Dermis microvascular lymphatic vessel endothelial cell (primary cell): ENCODE measurements at regions not wholly inside any gene's neighbourhood (a gene's known extent, or its start where the extent isn't known, plus 50 kb on each side); places are given as distances from the start of the nearest gene placed in this dataset.

Source experiments
- DNase-seq, 2 donors: peaks; one replicate each; pipeline versions ENCODE4 v3.0.0 to v3.0.0-alpha.2; 2010; ENCODE audit warnings: low read depth in 2 of 2

DNA sequence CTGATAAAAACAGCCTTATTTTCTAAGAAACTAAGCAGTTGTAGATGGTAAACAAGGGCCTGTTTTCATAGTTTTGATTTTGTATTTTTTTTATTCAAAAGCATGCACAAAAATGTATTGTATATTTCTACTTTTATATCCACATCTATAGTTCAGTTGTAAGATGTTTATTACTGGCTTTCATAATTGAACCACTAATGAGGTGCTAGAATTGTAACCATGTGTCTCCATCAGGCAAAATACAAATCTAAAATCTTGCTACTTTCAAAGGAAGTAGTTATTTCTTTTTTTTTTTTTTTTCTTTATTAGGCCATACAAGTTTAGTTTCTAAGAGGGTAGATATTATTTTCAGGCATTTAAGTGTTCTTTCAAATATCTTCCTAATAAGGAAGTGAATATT is 1755.0 kb downstream of the MAT2B start:
- DNase-seq: no peak

GRCh38 chr5:165263536-165263935 is 1758.1 kb downstream of the MAT2B start:
- DNase-seq: no peak

DNA sequence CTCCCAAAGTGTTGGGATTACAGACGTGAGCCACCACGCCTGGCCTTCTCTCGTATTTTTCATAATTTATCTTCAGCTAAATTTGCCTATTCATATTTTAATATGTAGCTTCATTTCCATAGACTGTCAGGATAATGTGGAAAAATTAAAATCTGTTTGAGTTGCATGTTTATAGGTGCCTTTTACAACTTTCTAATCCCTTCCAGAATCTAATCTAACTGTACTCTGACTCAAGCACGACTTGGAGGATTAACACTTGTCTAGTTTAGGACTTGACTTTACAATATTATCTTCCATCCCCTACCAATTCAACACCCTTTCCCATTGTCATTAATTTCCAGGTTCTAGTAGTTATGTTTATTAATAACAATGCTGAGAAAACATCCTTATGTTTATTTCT is 1761.5 kb downstream of the MAT2B start:
- DNase-seq: no peak

- DNase-seq: no peak
These were observed 1767.0 kb downstream of the MAT2B start for GRCh38 chr5:165272436-165272835.

GRCh38 chr5:165277661-165278060 is 1772.2 kb downstream of the MAT2B start:
- DNase-seq: no peak

GRCh38 chr5:165282491-165282890 is 1777.1 kb downstream of the MAT2B start:
- no peak for DNase-seq

GRCh38 chr5:165286692-165287091 is 1781.3 kb downstream of the MAT2B start:
- no peak for DNase-seq

DNA sequence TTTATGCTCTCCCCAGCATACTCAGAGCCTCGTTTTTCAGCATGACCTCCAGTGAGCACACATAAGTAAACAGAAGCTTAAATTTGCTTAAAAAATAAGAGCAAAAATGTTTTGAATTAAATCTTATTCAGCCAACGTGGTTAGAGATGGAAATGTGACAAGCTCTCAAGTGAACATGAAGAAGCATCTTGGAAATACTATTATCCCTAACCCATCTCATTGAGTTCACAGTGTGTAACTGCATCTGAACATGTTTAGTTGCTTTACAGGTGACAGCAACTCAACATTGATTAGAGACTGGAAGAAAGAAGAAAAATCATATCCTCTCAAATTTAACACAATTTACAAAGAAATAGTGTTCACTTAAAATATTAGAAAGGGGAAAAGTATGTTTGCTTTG is 1785.1 kb downstream of the MAT2B start:
- DNase-seq: no peak

GRCh38 chr5:165296401-165297130 is 1791.1 kb downstream of the MAT2B start:
- DNase-seq: no peak

DNA sequence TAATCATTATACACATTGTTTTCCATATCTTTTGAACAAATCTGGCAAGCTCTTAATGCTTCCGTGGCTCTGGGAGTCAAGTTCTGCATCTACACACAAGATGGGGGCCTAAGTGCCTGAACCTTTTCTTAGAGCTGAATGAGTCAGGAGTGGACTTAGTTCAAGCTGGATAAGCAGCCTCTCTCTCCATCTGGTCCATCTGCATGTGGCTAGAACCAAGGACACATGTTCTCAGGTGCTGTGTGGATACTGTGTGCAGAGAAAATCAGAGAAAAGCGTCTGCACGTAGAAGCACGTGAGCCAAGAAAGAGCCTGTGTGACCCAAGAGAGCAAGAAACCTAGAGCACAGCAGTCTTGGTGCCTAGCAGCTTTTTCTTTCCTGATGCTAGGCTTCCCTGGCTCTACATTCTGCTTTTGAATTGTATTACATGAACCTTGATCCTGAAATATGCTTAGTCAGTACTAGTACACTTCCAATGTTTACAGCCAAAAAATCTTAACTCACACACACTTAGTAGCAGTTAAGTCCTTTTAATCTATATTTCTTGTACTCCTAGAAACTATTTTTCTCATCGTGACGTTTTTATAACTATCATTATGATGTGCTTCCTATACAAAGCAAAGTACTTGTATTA is 1798.9 kb downstream of the MAT2B start:
- DNase-seq: no peak

DNA sequence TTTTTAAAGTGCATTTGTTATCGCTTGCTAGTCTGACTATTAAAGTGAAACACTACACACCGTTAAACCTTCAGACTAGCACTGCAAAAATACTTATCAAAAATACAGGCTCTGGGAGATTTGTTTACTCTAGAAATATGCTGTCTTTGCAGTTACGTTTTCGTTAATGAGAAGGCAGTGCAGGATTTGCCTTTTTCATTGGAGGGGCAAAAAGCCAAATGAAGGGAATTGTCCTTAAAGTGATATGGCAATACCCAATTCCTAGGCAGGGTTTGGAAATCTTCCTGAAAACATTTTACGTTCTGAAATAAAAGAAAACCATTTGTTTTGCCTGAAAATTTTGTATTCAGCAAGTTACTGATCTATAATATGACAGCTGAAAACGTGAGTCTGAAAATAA is 1800.2 kb downstream of the MAT2B start:
- no peak for DNase-seq

GRCh38 chr5:165309446-165309845 is 1804.0 kb downstream of the MAT2B start:
- no peak for DNase-seq

DNA sequence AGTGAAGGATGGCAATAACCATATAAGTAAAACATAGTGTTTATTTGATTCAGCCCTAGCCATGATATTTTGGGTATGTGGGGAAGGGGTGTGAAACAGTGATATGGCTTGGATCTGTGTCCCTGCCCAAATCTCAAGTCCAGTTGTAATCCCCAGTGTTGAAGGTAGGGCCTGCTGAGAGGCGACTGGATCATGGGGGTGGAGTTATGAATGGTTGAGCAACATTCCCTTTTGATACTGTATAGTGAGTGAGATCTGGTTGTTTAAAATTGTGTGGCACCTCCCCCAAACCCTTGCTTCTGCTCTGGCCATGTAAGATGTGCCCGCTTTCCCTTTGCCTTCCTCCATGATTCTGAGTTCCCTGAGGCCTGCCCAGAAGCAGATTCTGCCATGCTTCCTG is 1804.6 kb downstream of the MAT2B start:
- DNase-seq: no peak

DNA sequence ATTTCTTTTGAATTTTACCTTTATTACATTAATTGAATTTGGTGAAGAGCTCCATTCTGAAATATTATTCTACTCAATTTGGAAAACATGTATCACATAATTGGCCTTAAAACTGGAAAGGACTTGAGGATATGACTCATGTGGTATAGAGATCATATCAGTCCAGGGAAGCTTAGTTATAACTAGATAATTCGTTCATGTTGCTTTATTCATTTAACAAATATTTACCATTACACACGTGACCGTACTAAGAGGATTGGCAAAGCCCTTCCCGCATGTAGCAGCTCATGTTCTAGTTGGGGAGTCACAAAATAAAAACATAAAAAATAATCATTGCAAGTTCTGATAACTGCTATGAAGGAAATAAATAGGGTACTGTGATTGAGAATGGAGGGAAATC is 1816.5 kb downstream of the MAT2B start:
- no peak for DNase-seq

GRCh38 chr5:165325221-165325620 is 1819.8 kb downstream of the MAT2B start:
- no peak for DNase-seq

- DNase-seq: no peak
These were observed 1822.2 kb downstream of the MAT2B start for GRCh38 chr5:165327631-165328030.

- no peak for DNase-seq
These were observed 1823.4 kb downstream of the MAT2B start for GRCh38 chr5:165328846-165329245.

GRCh38 chr5:165333623-165334022 is 1828.2 kb downstream of the MAT2B start:
- no peak for DNase-seq

GRCh38 chr5:165334201-165334600 is 1828.8 kb downstream of the MAT2B start:
- no peak for DNase-seq

DNA sequence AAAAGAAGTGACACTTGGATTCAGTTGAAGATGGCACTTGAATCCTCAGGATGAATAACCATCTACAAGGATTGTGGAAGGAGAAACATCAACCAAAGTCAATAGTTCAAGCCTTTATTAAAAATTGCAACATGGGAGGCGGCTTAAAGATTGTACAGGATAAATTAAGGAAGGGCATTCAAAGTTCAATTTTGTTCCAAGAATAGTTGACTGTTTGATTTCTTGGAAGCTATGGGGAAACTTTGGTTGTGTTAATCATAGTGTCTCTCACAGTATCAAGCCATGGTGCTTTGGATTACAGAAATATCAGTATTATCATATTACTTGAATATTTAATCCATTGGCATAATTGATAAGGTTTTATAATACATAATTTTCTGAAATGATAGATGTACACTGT is 1844.3 kb downstream of the MAT2B start:
- DNase-seq: no peak

DNA sequence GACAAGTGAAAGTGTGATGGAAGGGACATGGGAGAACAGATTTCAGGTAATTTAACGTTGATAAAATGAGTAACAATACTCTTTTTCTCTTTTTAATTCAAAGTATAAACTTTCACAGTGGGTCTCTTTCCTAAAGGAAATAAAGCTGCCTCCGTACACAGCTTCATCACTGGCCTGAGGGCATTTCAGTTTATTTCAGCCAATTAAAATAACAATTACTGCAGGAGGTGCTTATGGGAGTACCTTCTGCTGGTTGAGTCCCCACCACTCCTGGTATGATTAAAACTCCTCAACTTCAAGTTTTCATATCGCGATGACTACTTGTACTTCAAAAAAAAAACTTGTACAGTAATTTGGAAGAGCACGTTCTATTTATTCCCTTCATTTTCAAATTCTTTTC is 1845.9 kb downstream of the MAT2B start:
- no peak for DNase-seq

GRCh38 chr5:165360366-165360765 is 1854.9 kb downstream of the MAT2B start:
- DNase-seq: no peak

DNA sequence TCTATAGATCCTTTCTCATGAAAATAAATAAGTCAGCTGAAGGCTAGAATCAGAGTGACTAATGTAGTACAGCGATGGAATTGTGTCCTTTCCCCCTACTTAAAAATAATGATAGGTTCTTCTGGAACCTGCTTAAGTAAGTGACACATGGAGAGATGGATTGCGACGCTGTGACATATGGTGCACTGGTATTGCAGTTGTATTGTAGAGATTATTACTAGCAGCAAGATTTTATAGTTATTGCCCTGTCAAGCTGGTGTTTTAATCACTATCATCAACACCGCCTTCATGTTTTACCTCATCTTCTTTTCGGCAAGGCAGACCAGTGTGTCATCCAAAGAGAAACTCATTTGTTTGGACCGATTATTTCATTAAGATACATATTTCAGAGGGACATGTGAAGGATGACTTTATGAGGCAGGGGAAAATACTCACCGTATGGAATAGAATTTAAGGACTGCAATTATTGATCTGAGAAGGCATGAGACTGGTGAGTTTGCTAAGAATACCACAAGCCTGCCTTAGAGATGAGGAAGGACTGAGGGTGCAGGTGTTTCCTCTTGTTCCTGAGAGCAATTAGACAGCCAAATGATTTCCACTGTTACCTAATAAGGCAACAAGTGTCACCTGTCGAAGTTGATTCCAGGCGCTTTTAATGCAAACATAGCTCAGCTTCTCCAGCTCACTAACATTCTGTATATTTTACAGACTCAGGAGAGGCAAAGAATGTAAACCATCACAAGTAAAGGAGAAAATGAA is 1855.5 kb downstream of the MAT2B start:
- no peak for DNase-seq
